Retinal pigment epithelial cell (primary cell): ENCODE measurements at regions not wholly inside any gene's neighbourhood (a gene's known extent, or its start where the extent isn't known, plus 50 kb on each side); places are given as distances from the start of the nearest gene placed in this dataset.
A peak's percentile ranks its signal among the peaks of the same experiment; 100 is the strongest.

Experiments used
- DNase-seq: peaks from one replicate; pipeline ENCODE4 v3.0.0-alpha.2; 2010; ENCODE audit warnings: low read depth
- H3K4me3 ChIP-seq: 2 replicates; pipeline ENCODE4 v1.5.1; 2011; ENCODE audit warnings: mild to moderate bottlenecking, low read length, control low read depth, moderate library complexity
- TF ChIP-seq, protein P1 (sequence below): conservative IDR thresholded peaks from 2 replicates; pipeline ENCODE4 v1.5.1; 2011; ENCODE audit warnings: low read depth, low read length, control low read depth, inconsistent platforms

DNA sequence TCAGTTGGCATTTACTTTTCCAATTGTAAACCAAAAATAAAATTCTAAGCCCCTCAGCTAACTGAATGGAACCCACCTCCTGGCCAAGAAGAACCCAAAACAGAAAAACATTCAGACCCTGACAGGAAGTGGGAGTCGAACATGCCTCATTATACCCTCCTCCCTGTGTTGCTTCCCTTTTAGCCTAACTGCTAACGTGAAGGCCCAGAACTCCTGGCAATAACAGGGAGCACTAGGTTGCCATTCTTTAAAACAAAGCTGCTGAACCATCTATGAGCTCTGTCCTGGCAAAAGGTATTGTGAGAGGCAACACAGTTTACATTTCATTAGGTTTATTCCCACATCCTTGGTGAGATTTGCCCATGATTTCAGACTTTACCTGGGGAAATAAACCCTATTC lies 481.4 kb downstream of the CHSY3 start:
- TF ChIP-seq, protein P1, sequence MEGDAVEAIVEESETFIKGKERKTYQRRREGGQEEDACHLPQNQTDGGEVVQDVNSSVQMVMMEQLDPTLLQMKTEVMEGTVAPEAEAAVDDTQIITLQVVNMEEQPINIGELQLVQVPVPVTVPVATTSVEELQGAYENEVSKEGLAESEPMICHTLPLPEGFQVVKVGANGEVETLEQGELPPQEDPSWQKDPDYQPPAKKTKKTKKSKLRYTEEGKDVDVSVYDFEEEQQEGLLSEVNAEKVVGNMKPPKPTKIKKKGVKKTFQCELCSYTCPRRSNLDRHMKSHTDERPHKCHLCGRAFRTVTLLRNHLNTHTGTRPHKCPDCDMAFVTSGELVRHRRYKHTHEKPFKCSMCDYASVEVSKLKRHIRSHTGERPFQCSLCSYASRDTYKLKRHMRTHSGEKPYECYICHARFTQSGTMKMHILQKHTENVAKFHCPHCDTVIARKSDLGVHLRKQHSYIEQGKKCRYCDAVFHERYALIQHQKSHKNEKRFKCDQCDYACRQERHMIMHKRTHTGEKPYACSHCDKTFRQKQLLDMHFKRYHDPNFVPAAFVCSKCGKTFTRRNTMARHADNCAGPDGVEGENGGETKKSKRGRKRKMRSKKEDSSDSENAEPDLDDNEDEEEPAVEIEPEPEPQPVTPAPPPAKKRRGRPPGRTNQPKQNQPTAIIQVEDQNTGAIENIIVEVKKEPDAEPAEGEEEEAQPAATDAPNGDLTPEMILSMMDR, result no peak
- H3K4me3 ChIP-seq, result no peak overlapping the region
- DNase-seq, result no peak

DNA sequence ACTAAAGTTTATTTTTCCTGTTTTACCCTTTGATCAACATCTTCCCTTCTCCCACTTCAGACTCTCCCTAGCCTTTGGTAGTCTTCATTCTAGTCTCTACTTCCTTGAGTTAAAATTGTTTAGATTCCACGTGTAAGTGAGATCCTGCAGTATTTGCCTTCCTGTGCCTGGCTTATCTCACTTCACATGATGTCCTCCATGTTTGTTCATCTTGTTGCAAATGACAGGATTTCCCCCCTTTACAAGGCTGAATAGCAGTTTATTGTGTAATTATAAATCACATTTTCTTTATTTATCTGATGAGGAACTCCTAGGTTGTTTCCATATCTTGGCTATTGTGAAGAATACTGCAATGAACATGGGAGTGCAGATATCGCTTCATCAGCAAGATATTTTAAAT lies 461.7 kb downstream of the CHSY3 start:
- TF ChIP-seq, protein P1, result no peak
- no peak for DNase-seq
- H3K4me3 ChIP-seq, result no peak overlapping the region

DNA sequence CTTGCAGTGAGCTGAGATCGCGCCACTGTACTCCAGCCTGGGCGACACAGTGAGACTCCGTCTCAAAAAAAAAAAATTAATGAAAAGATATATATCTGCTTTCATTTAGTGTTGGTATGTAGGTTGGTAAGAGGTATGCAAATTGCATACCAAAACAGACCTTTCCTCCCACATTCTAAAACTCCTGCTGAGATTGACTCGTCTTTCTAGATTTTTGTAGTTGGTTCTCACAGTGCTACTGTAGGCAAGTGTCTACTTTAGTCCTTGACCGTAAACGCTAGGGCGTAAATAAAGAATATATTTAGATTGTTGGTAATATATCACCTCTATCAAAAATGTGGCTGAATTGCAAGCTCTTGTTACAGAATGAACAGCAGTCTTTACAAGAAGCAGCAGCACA lies 445.9 kb downstream of the CHSY3 start:
- no peak overlapping the region for H3K4me3 ChIP-seq
- no peak for DNase-seq
- TF ChIP-seq, protein P1, result no peak

DNA sequence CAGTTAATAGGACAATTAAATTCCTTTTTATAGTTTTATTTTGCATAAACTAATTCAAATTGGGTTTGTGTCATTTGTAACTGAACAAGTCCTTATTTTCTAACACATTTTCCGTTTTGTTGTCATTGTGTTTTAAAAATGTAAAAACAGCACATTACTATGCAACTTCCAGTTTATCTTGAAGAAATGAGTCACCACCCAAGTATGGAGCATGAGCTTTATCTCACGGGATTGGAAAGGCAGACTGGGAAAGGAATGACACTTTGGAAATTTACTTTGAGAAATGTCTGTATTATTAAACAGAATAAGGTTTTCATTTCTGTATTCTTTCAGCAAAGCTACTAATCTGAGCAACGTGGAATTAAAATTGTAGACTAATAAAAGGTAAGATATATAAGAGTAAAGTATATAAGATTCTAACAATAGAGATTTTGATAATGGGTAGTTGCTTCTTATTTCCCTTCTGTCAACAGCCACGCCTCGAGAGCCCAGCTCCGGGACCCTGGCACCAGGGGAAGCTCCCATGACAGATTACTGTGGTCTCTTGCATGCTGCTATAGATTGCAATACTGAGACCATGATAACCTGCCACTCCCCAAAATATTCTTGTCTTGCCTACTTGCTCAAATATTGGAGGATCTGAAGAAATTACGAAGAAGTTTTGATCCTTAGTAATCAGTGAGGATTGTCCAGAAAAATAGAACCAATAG lies 433.1 kb downstream of the CHSY3 start:
- TF ChIP-seq, protein P1, result no peak

DNA sequence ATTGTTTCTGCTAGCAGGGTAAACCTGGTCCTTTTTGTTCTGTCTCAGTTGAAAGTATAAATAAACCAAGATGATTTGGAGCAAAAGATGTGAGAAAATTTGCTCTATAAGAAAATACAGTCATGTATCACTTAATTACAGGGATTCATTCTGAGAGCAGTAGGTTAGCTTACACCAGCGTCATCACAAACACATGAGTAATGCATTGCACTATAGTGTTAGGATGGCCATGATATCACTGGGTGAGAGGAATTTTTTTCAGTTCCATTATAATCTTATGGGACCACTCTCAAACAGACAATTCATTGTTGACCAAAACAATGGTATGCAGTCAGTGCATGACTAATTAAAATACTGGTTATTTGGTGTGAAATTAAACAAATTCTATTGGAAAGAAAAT lies 430.9 kb downstream of the CHSY3 start:
- DNase-seq, result no peak

More for the DNA sequence above, 433.1 kb downstream of the CHSY3 start:
- H3K4me3 ChIP-seq, result no peak overlapping the region
- DNase-seq, result peak; percentile 48

DNA sequence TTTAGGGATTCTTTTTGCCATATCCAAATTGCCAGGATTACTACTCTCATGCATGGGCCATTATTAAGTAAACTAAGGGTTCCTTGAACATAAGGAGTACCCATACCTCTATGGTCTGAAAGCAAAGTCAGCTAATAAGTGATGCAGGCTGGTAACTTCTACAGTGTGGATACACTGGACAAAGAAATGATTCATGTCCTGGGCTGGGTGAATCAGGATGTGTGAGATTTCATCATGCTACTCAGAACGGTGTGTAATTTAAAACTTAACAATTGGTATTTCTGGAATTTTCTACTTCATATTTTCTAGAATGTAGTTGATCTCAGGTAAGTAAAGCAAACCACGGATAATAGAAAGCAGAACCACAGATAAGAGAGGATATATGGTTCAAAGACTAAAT lies 428.8 kb downstream of the CHSY3 start:
- no peak overlapping the region for H3K4me3 ChIP-seq
- TF ChIP-seq, protein P1, result no peak
- no peak for DNase-seq

More for the DNA sequence above, 430.9 kb downstream of the CHSY3 start:
- H3K4me3 ChIP-seq, result no peak overlapping the region
- TF ChIP-seq, protein P1, result no peak

DNA sequence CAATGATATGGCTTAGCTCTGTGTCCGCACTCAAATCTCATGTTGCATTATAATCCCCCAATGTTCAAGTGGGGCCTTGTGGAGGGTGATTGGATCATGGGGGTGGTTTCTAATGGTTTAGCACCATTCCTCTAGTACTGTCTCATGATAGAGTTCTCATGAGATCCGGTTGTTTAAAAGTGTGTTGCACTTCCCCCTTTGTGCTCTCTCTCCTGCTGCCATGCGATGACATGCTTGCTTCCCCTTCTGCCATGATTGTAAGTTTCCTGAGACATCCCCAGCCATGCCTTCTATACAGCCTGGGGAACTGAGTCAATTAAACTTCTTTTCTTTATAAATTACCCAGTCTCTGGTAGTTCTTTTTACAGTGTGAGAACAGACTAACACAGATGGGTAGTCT lies 427.1 kb downstream of the CHSY3 start:
- no peak for DNase-seq
- no peak overlapping the region for H3K4me3 ChIP-seq
- TF ChIP-seq, protein P1, result no peak
